Chondrocyte (in vitro differentiated cells): ENCODE measurements at regions not wholly inside any gene's neighbourhood (a gene's known extent, or its start where the extent isn't known, plus 50 kb on each side); places are given as distances from the start of the nearest gene placed in this dataset.
"Not testable (repeated sequence)": the region's sequence is repeated elsewhere in the genome, so short reads cannot be mapped to it uniquely, and the experiment has no call there.

Source experiments
- DNase-seq: peaks from one replicate; pipeline ENCODE4 v3.0.0; 2021; ENCODE audit warnings: mixed read lengths, low spot score
- H3K27ac Mint-ChIP-seq: one replicate; pipeline ENCODE4 v1.8.0; 2021; ENCODE audit warnings: mild to moderate bottlenecking, moderate library complexity, mixed read lengths; ENCODE audit not compliant: unreplicated experiment
- H3K27me3 Mint-ChIP-seq: 2 replicates; pipeline ENCODE4 v1.8.0; 2021; ENCODE audit warnings: low read depth, mixed read lengths
- H3K36me3 Mint-ChIP-seq: 2 replicates; pipeline ENCODE4 v1.8.0; 2021; ENCODE audit warnings: low read depth, mixed read lengths
- H3K4me1 Mint-ChIP-seq: 2 replicates; pipeline ENCODE4 v1.8.0; 2021; ENCODE audit warnings: low read depth, mild to moderate bottlenecking, mixed read lengths
- H3K4me3 Mint-ChIP-seq: one replicate; pipeline ENCODE4 v1.8.0; 2021; ENCODE audit warnings: mild to moderate bottlenecking, moderate library complexity, mixed read lengths; ENCODE audit not compliant: unreplicated experiment
- H3K9me3 Mint-ChIP-seq: 2 replicates; pipeline ENCODE4 v1.8.0; 2021; ENCODE audit warnings: low read depth, mixed read lengths
- CTCF ChIP-seq: fragments of 200-600 bp; sonication (generic); IDR thresholded peaks from 2 replicates; pipeline ENCODE4 v1.5.0; 2021; ENCODE audit warnings: antibody characterized with exemption, mild to moderate bottlenecking, moderate library complexity

- H3K9me3 Mint-ChIP-seq = peaks cover 2% of the 10 kb centered on the region
- no peak overlapping the region for H3K4me3 Mint-ChIP-seq
- H3K36me3 Mint-ChIP-seq = no peaks in the 10 kb centered on the region
- no peaks in the 10 kb centered on the region for H3K4me1 Mint-ChIP-seq
- TF ChIP-seq CTCF = no peak
- H3K27ac Mint-ChIP-seq = no peak overlapping the region
- H3K27me3 Mint-ChIP-seq = peaks cover 2% of the 10 kb centered on the region
- DNase-seq = no peak
Measured at GRCh38 chrX:46016296-46016695, 528.9 kb downstream of the ZNF674 start.

- Mint-ChIP-seq H3K27me3 (peaks cover 2% of the 10 kb centered on the region), H3K4me3 (no peak overlapping the region), H3K36me3 (no peaks in the 10 kb centered on the region), H3K4me1 (no peaks in the 10 kb centered on the region), H3K27ac (no peak overlapping the region), H3K9me3 (peaks cover 2% of the 10 kb centered on the region)
- DNase-seq = no peak
- TF ChIP-seq CTCF = no peak
Measured at GRCh38 chrX:46015653-46016052, 529.6 kb downstream of the ZNF674 start.

GRCh38 chrX:45992402-45993123, 552.7 kb downstream of the ZNF674 start:
- Mint-ChIP-seq H3K36me3 (peaks cover 2% of the 10 kb centered on the region), H3K27ac (no peak overlapping the region), H3K4me3 (no peak overlapping the region), H3K27me3 (peaks cover 2% of the 10 kb centered on the region), H3K9me3 (peaks cover 52% of the 10 kb centered on the region), H3K4me1 (no peaks in the 10 kb centered on the region)
- no peak for TF ChIP-seq CTCF
- DNase-seq = no peak

GRCh38 chrX:45986971-45987370, 558.2 kb downstream of the ZNF674 start:
- Mint-ChIP-seq H3K36me3 (no peaks in the 10 kb centered on the region), H3K27ac (no peak overlapping the region), H3K4me3 (no peak overlapping the region), H3K9me3 (peaks cover 23% of the 10 kb centered on the region), H3K27me3 (peaks cover 2% of the 10 kb centered on the region), H3K4me1 (no peaks in the 10 kb centered on the region)
- no peak for TF ChIP-seq CTCF
- DNase-seq = no peak

- no peaks in the 10 kb centered on the region for H3K4me1 Mint-ChIP-seq
- no peak overlapping the region for H3K4me3 Mint-ChIP-seq
- DNase-seq = no peak
- no peaks in the 10 kb centered on the region for H3K36me3 Mint-ChIP-seq
- H3K27ac Mint-ChIP-seq = no peak overlapping the region
- no peak for TF ChIP-seq CTCF
- H3K27me3 Mint-ChIP-seq = peaks cover 2% of the 10 kb centered on the region
- H3K9me3 Mint-ChIP-seq = peaks cover 21% of the 10 kb centered on the region
Measured at GRCh38 chrX:45986081-45986480, 559.1 kb downstream of the ZNF674 start.

GRCh38 chrX:45982958-45983727, 562.1 kb downstream of the ZNF674 start:
- not testable (repeated sequence) for H3K4me1 Mint-ChIP-seq

More at GRCh38 chrX:45982958-45983727, 562.1 kb downstream of the ZNF674 start:
- not testable (repeated sequence) for H3K27me3 Mint-ChIP-seq, H3K27ac Mint-ChIP-seq, H3K36me3 Mint-ChIP-seq, H3K9me3 Mint-ChIP-seq, DNase-seq, H3K4me3 Mint-ChIP-seq
